ENCODE measurements at regions not wholly inside any gene's neighbourhood (a gene's known extent, or its start where the extent isn't known, plus 50 kb on each side); places are given as distances from the start of the nearest gene placed in this dataset.

GRCh38 chr13:85247780-85248179 lies 551.4 kb downstream of the SLITRK6 start:
- WGBS, 3 donors = 66 to 72% (median 66%) methylated on average over 3 of the region's 3 CpGs
- no peaks in the 10 kb centered on the region for H3K36me3 ChIP-seq (ENCODE audit: insufficient read depth in 1 of 2, low read depth in 1 of 2)
- no peak overlapping the region for H3K4me3 ChIP-seq
- H3K9me3 ChIP-seq = no peaks in the 10 kb centered on the region
- no peaks in the 10 kb centered on the region for H3K27me3 ChIP-seq (ENCODE audit: insufficient read depth in 3 of 3, low read length in 2 of 3)
- no peaks in the 10 kb centered on the region for H3K4me1 ChIP-seq
- no peak overlapping the region for H3K27ac ChIP-seq
- DNase-seq (no peak), ATAC-seq (no peak)
- intact Hi-C loops (cut with DNase I) = no loop called here
- no peak for TF ChIP-seq CTCF (IDR thresholded peaks at IDR 0.05)

- Histone ChIP-seq H3K4me3 (no peak overlapping the region), H3K36me3 (ENCODE audit: insufficient read depth in 1 of 2, low read depth in 1 of 2) (no peaks in the 10 kb centered on the region), H3K27ac (no peak overlapping the region), H3K9me3 (no peaks in the 10 kb centered on the region), H3K4me1 (no peaks in the 10 kb centered on the region), H3K27me3 (ENCODE audit: insufficient read depth in 3 of 3, low read length in 2 of 3) (no peaks in the 10 kb centered on the region)
- no peak for TF ChIP-seq CTCF (IDR thresholded peaks at IDR 0.05)
- intact Hi-C loops (cut with DNase I) = no loop called here
- DNase-seq (no peak), ATAC-seq (no peak)
- 68 to 70% (median 69%) methylated on average over 2 of the region's 2 CpGs for WGBS, 3 donors
Observed at GRCh38 chr13:85243831-85244230, 555.4 kb downstream of the SLITRK6 start.

- H3K27ac ChIP-seq = no peak overlapping the region
- WGBS, 3 donors = 84 to 89% (median 86%) methylated on average over 2 of the region's 2 CpGs
- no peak overlapping the region for H3K4me3 ChIP-seq
- no peaks in the 10 kb centered on the region for H3K9me3 ChIP-seq
- H3K27me3 ChIP-seq (ENCODE audit: insufficient read depth in 3 of 3, low read length in 2 of 3) = no peaks in the 10 kb centered on the region
- H3K4me1 ChIP-seq = no peaks in the 10 kb centered on the region
- ATAC-seq (no peak), DNase-seq (no peak)
- no peak for TF ChIP-seq CTCF (IDR thresholded peaks at IDR 0.05)
- intact Hi-C loops (cut with DNase I) = no loop called here
- H3K36me3 ChIP-seq (ENCODE audit: insufficient read depth in 1 of 2, low read depth in 1 of 2) = no peaks in the 10 kb centered on the region
Observed at GRCh38 chr13:85241060-85241459, 558.2 kb downstream of the SLITRK6 start.

- intact Hi-C loops (cut with DNase I) = no loop called here
- ATAC-seq = no peak
- 71 to 84% (median 81%) methylated on average over 1 of the region's 1 CpG for WGBS, 3 donors
Observed at GRCh38 chr13:85236413-85236812, 562.8 kb downstream of the SLITRK6 start.

More at GRCh38 chr13:85236413-85236812, 562.8 kb downstream of the SLITRK6 start:
- no peaks in the 10 kb centered on the region for H3K4me1 ChIP-seq
- no peaks in the 10 kb centered on the region for H3K27me3 ChIP-seq (ENCODE audit: insufficient read depth in 3 of 3, low read length in 2 of 3)
- no peak for TF ChIP-seq CTCF (IDR thresholded peaks at IDR 0.05)
- H3K36me3 ChIP-seq (ENCODE audit: insufficient read depth in 1 of 2, low read depth in 1 of 2) = no peaks in the 10 kb centered on the region
- no peaks in the 10 kb centered on the region for H3K9me3 ChIP-seq
- no peak overlapping the region for H3K27ac ChIP-seq
- no peak for DNase-seq
- H3K4me3 ChIP-seq = no peak overlapping the region
